COR-L47 (cell line): ENCODE measurements at regions not wholly inside any gene's neighbourhood (a gene's known extent, or its start where the extent isn't known, plus 50 kb on each side); places are given as distances from the start of the nearest gene placed in this dataset.

Source experiments
- DNase-seq: peaks from one replicate; lab custom pipeline; 2025; lab: John Stamatoyannopoulos, UW

GRCh38 chr18:46346896-46347630 is 242.9 kb downstream of the HAUS1 start:
- no peak for DNase-seq

- no peak for DNase-seq
Measured at GRCh38 chr18:46350598-46351159, 246.5 kb downstream of the HAUS1 start.

DNA sequence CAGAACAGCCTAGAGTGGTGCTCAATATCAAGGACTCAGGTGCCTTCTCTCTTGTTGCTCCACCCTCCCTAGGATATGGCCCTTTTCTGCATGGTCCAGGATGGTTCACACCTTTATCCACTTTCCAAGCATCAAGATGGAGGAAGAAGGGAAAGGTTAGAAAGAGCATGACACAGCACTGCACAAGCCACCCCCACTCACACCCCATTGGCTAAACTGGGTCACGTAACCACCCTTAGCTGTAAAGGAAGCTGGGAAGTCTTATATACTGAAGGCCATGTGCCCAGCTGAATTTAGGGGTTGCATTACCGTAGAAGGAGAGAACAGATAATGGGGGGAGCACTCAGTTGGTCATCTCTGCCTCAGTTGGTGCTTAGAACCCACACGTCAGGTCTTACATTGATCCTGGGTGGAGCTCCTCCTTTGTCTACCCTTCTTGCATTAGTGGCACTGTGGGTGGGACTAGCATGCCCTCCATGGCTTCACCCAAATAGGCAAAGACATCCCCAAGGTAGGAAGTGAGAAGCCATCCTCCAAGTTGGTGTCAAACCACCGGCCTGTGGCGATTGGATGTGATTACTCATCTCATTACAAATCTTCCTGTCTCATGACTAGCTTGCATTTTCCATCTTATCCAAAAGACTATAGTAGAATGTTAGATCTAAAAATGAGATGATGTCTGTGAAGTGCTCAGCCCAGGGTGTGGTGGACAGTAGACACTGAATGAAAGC is 248.5 kb downstream of the HAUS1 start:
- DNase-seq: no peak

DNA sequence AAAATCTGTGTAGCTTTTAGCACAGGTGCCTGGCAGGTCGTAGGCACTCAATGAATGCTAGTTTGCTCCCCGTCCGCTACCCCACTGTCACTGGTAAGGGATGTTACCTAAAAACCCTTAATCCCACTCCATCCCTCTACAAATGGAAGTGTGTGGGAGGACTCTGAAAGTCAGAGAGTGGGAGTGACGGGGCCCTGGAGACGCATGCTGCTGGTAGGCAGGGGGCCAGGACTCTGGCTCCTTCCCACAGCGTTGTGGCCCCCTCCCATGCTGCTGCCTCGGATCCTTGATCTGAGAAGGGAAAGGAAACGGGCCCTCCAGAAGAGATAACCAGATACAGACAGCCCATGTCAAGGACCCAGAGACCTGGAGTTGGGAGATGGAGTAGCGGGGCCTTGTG is 249.3 kb downstream of the HAUS1 start:
- DNase-seq: no peak

- DNase-seq: no peak
Measured at GRCh38 chr18:46356278-46357033, 252.3 kb downstream of the HAUS1 start.

- DNase-seq: no peak
Measured at GRCh38 chr18:46360102-46360699, 256.0 kb downstream of the HAUS1 start.

DNA sequence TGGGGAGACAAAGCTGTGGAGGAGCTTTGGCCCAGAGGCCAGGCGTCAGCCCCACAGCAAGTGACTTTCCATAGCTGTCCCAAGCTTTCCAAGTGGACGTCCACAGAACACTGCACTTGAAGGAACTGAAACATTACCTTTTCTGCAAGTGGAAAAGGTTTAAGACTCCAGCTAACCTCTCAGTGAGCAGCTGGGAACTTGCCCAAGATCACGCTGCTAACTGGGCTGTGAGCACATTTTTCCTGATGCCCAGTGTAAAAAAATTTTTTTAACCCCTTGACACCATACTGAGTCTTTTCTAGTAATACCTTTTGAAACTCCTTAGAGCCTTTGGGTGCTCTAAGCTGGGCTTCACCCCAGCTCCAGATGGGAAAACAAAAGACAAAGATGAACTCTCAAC is 256.7 kb downstream of the HAUS1 start:
- DNase-seq: no peak

GRCh38 chr18:46362533-46362932 is 258.3 kb downstream of the HAUS1 start:
- no peak for DNase-seq

DNA sequence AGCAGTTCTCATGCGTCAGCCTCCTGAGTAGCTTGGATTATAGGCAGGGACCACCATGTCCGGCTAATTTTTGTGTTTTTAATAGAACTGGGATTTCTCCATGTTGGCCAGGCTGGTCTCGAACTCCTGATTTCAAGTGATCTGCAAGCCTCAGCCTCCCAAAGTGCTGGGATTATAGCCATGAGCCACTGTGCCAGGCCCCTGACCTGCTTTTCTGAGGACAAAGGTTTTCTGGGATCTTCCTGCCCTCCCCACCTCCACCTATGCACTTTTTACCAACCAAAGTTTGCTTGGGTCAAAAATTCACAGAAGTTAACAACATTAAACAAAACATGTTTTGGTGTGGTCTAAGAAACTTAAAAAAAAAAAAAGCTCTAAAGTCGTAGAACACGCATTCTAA is 259.9 kb downstream of the HAUS1 start:
- DNase-seq: no peak

- DNase-seq: no peak
Measured at GRCh38 chr18:46366201-46366600, 262.0 kb downstream of the HAUS1 start.

DNA sequence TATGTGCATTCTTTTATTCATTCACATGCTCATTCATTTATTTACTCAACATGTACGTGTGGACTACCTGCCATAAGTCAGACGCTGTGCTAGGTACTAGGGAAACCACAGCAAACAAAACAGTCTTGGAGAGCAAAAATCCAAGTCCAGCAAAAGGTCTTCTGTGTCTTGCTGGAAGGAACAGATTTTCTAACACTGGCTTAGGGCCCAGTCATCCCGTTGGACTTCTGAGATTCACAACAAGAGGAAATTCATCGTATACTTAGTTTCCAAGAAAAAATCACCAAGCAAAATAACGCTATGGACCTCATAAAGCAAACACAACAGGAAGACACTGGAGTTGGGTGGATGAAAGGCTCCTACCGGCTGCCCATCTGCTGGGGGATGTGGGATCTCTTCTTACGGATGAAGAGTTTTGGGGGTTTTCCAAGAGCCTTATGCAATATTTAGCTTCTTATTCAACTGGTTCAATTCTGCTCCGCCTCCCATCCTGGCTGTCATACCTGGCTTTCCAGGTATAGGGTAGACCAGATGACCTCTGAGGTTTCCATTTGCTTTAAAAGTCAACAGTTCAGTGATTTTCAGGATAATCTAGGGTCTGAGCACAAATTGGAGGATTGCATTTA is 262.7 kb downstream of the HAUS1 start:
- no peak for DNase-seq

DNA sequence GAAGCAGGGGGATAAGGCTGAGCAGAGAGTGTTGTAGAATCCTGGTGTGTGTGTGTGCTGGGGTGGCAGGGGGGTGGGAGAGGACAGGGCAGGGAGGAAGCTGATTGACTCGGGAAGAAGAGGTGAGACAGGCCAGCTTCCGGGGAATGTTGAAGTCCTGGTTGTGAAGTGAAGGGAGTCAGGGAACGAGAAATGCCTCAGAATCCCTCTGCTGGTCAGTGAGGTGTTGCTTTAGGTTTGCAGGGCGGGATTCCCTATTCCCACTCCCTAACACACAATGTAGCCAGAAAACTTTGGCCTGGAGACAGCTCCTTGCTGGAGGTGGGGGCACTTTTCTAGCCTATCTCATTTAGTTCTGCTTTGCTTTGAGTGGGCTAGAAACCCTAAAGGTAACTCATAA is 265.1 kb downstream of the HAUS1 start:
- no peak for DNase-seq

DNA sequence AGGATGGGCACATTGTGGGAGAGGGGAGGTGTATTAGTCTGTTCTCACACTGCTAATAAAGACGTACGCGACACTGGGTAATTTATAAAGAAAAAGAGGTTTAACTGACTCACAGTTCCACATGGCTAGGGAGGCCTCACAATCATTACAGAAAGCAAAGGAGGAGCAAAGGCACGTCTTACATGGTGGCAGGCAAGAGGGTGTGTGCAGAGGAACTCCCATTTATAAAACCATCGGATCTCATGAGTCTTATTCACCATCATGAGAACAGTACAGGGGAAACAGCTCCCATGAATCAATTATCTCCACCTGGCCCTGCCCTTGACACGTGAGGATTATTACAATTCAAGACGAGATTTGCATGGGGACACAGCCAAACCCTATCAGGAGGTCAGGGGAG is 266.7 kb downstream of the HAUS1 start:
- no peak for DNase-seq

DNA sequence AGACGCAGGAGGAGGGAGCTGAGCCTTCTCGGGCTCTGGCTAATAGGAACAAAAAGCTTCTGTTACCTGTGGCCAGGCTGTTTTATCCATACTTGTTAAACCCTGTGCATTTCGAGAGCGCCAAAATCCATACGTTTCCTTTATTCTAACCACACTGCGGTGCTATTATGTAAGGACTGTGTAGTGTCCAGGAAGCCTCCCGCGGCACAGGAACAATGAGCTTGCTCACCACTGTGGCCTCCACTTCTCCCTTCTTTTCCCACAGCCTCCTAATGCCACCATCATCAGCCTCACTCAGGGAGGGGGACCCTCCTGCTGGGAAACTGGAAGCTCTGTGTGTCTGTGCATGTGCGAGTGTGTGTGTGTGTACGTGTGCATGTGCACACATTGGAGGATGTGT is 268.5 kb downstream of the HAUS1 start:
- DNase-seq: no peak

- no peak for DNase-seq
Measured at GRCh38 chr18:46373131-46373530, 268.9 kb downstream of the HAUS1 start.

DNA sequence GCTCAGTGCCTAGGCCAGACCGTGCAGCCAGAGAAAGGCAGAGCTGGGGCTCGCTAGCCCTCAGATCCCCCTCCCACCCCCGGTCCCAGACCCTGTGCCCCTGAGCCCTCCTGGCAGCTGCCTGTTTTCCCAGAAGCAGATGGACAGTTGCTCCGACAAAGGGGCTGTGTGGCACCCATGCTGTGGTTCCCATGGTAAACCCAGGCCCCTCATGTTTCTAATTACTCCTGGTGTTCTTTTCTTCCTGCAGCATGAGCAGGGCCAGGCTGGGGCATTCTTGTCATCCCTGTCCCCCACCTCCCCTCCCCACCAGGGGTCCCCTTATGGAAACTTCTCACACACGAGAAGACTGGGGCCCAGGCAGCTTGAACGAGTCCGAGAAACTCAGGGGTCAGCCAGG is 269.6 kb downstream of the HAUS1 start:
- no peak for DNase-seq

DNA sequence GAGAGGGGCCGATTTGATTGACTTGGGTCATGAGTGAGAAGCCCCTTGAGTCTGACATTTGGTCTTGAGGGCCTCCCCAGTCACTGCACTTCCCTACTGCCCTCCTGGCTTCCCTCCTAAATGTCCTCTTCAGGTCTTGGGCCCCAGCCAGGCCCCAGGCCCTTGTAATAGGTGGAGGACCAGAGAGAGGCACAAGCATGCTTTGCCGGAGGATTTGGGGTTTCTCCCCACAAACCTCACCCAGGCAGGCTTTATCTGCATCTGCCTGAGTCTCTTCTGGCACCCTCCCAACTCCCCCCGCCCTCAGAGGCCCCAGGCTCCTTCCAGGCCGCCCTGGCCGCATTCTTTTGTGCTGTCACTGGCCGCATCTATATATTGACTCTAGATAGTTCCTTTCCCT is 270.7 kb downstream of the HAUS1 start:
- DNase-seq: no peak

DNA sequence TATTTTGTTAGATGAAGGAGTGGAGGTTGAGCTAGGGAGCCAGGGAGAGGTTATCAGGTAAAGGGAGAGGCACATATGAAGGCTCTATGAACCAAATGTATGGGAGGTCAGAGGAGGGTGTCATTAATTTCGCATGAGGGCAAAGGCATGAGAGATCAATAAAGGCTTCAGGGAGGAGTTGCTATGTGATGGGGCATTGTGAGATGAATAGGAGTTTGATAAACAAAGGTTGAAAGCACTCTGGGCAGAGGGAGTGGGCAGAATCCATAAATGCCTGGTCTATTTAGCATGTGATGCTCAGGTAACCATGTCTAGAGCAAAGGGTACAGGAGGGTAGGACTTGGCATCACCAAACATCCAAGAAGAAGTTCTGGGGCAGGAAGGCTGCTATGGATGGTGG is 273.4 kb downstream of the HAUS1 start:
- no peak for DNase-seq

DNA sequence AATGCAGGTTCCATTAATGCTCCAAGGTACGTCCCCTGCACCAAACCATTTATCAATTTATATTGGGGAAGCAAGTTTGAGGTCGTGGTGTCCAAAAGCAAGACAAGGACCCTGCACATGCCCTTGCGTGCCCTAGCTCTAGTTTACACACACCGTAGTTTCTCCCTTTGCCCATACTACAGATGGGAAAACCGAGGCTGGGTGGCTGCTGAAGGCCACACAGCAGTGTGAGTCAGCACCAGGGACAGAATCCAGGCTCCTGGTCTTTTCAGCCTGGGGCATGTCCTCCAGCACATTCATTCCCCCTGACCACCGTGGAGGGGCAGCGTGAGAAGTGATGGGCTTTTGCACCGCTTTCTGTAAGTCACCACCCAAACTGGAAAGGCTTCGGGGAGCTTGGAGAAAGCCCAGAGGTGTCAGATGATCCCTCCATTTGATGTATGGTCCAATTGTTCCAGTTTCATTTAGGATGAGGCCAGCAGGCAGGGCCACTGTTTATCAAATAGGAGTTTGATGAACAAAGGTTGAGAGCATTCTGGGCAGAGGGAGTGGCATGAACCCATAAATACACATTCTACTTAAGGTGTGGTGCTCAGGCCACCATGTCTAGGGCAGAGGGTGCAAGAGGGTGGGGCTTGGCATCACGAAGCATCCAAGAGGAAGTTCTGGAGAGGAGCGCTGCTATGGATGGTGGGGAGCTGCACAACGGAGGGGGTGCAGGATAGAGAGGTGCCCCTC is 274.1 kb downstream of the HAUS1 start:
- DNase-seq: no peak

- no peak for DNase-seq
Measured at GRCh38 chr18:46378864-46379207, 274.7 kb downstream of the HAUS1 start.

DNA sequence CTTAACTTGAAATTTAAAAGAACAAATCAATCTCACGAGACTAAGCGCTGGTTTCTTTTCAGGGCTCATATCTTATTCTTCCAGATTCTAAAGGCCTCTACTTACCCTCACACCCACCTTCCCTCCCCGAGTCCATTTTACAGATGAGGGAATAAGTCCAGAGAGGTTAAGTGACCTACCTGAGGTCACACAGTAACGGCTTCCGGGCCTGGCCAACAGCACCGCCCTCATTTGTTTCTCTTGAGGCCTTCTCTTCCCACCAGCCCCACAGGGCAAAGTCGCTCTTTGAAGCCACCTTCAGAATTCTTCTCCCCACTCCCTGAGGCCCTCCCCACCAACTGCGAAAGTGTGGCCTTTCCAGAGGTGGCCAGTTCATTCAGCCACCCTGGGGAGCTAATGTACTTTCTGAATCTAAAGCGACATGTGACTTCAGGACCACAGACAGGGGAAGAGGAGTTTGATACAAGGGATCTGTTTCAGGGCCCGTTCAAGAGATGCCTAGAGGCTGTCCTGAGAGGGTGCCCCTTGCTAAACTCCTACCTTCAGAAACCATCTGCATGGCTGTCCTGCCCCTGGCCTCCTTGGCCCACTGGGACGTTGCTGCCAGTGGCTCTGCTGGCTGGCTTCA is 275.3 kb downstream of the HAUS1 start:
- no peak for DNase-seq
